DND-41 (cell line): ENCODE measurements at regions not wholly inside any gene's neighbourhood (a gene's known extent, or its start where the extent isn't known, plus 50 kb on each side); places are given as distances from the start of the nearest gene placed in this dataset.

Experiments
- CTCF ChIP-seq: IDR thresholded peaks from 2 replicates; pipeline ENCODE4 v1.5.1; 2012; ENCODE audit warnings: borderline replicate concordance, low read length, moderate library complexity, mild to moderate bottlenecking; ENCODE audit not compliant: poor library complexity, severe bottlenecking; ENCODE audit errors: extremely low read depth
- EZH2 ChIP-seq: IDR thresholded peaks from 3 replicates; pipeline ENCODE4 v1.6.1; 2012; ENCODE audit warnings: borderline replicate concordance, low read depth, mild to moderate bottlenecking, moderate library complexity, low read length, inconsistent platforms; ENCODE audit not compliant: severe bottlenecking

GRCh38 chr7:39855325-39855674 is 94.8 kb upstream of the CDK13 start:
- TF ChIP-seq EZH2 (no peak), CTCF (no peak)
